Trophoblast cell (in vitro differentiated cells and primary cell): ENCODE measurements at regions not wholly inside any gene's neighbourhood (a gene's known extent, or its start where the extent isn't known, plus 50 kb on each side); places are given as distances from the start of the nearest gene placed in this dataset.

Experiments used
- DNase-seq, 2 donors: peaks; one replicate each; pipeline ENCODE4 v3.0.0-alpha.2; 2016
- H2AFZ ChIP-seq: 2 replicates; pipeline ENCODE4 v1.6.1; 2013; ENCODE audit warnings: low read length, moderate library complexity, mild to moderate bottlenecking; ENCODE audit not compliant: insufficient read depth, poor library complexity
- H2AK5ac ChIP-seq: 2 replicates; pipeline ENCODE4 v1.6.1; 2013; ENCODE audit warnings: mild to moderate bottlenecking, low read length
- H2BK120ac ChIP-seq: 2 replicates; pipeline ENCODE4 v1.6.1; 2013; ENCODE audit warnings: low read length, mild to moderate bottlenecking, moderate library complexity; ENCODE audit not compliant: insufficient read depth, poor library complexity
- H2BK12ac ChIP-seq: 2 replicates; pipeline ENCODE4 v1.6.1; 2013; ENCODE audit warnings: mild to moderate bottlenecking, low read length, moderate library complexity
- H2BK5ac ChIP-seq: 2 replicates; pipeline ENCODE4 v1.6.1; 2013; ENCODE audit warnings: low read length, low read depth, moderate library complexity, mild to moderate bottlenecking; ENCODE audit not compliant: poor library complexity
- H3K14ac ChIP-seq: 2 replicates; pipeline ENCODE4 v1.6.1; 2013; ENCODE audit warnings: mild to moderate bottlenecking, low read length
- H3K18ac ChIP-seq: 2 replicates; pipeline ENCODE4 v1.6.1; 2013; ENCODE audit warnings: mild to moderate bottlenecking, low read length
- H3K23ac ChIP-seq: 2 replicates; pipeline ENCODE4 v1.6.1; 2013; ENCODE audit warnings: low read length
- H3K27ac ChIP-seq: 2 replicates; pipeline ENCODE4 v1.5.1; 2013; ENCODE audit warnings: low read depth, mild to moderate bottlenecking, inconsistent platforms, low read length, moderate library complexity
- H3K27me3 ChIP-seq: 2 replicates; pipeline ENCODE4 v1.6.1; 2013; ENCODE audit warnings: inconsistent platforms, mild to moderate bottlenecking, low read length, moderate library complexity; ENCODE audit not compliant: insufficient read depth
- H3K36me3 ChIP-seq, 2 experiments: 1 replicate in 1 of 2; 2 replicates in 1 of 2; pipeline ENCODE4 v1.6.1; 2013; ENCODE audit warnings: low read length in 2 of 2, mild to moderate bottlenecking in 2 of 2, moderate library complexity in 1 of 2; ENCODE audit not compliant: insufficient read depth in 2 of 2, control insufficient read depth in 1 of 2
- H3K4ac ChIP-seq: 2 replicates; pipeline ENCODE4 v1.6.1; 2013; ENCODE audit warnings: low read depth, mild to moderate bottlenecking, low read length, moderate library complexity
- H3K4me1 ChIP-seq, 2 experiments: 1 replicate in 1 of 2; 2 replicates in 1 of 2; pipeline ENCODE4 v1.6.1; 2013; ENCODE audit warnings: low read length in 2 of 2, mild to moderate bottlenecking in 2 of 2, moderate library complexity in 1 of 2; ENCODE audit not compliant: insufficient read depth in 2 of 2, control insufficient read depth in 1 of 2
- H3K4me2 ChIP-seq: 2 replicates; pipeline ENCODE4 v1.6.1; 2013; ENCODE audit warnings: inconsistent platforms, mild to moderate bottlenecking, low read length, moderate library complexity
- H3K4me3 ChIP-seq: 2 replicates; pipeline ENCODE4 v1.5.1; 2013; ENCODE audit warnings: mild to moderate bottlenecking, low read depth, low read length, inconsistent platforms
- H3K79me1 ChIP-seq: one replicate; pipeline ENCODE4 v1.6.1; 2013; ENCODE audit warnings: low read length
- H3K79me2 ChIP-seq: 2 replicates; pipeline ENCODE4 v1.6.1; 2013; ENCODE audit warnings: low read length, mild to moderate bottlenecking; ENCODE audit not compliant: control insufficient read depth, insufficient read depth, poor library complexity
- H3K9ac ChIP-seq: 2 replicates; pipeline ENCODE4 v1.6.1; 2013; ENCODE audit warnings: mild to moderate bottlenecking, low read length
- H3K9me3 ChIP-seq: 2 replicates; pipeline ENCODE4 v1.6.1; 2013; ENCODE audit warnings: low read depth, mild to moderate bottlenecking, control low read depth, inconsistent platforms, low read length; ENCODE audit not compliant: insufficient read depth
- H4K12ac ChIP-seq: 2 replicates; pipeline ENCODE4 v1.6.1; 2013; ENCODE audit warnings: low read depth, mild to moderate bottlenecking, low read length, moderate library complexity
- H4K8ac ChIP-seq: 2 replicates; pipeline ENCODE4 v1.6.1; 2013; ENCODE audit warnings: low read depth, mild to moderate bottlenecking, low read length, moderate library complexity
- H4K91ac ChIP-seq: one replicate; pipeline ENCODE4 v1.6.1; 2013; ENCODE audit warnings: low read depth, mild to moderate bottlenecking, low read length, moderate library complexity
- WGBS: extraction: QIAGEN DNeasy Blood & Tissue Kit; methylation state at CpG from one replicate; pipeline ENCODE4 v1.1.7; 2013; ENCODE audit warnings: missing lambda C conversion rate; ENCODE audit not compliant: insufficient read length, insufficient coverage; ENCODE audit errors: extremely low coverage; 5-methylcytosine and 5-hydroxymethylcytosine counted together

DNA sequence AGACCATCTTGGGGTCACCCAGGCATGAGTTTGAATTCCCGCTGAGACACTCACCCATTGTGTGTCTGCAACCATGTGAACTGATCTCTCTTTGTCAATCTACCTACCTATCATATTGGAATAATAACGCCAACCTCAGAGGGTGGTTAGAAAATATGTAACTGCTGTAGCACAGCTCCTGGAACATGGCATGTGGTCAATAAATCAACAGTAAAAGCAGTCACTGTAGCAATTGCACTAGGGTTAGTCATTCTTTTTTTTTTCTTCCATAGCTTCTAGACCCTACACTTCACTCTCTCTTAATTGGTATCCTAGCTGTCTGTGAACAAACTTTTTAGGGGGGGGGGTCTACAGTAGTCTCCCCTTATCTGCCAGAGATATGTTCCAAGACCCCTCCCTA, 64.2 kb upstream of the SLCO2A1 start:
- WGBS: no CpG with 5 or more reads among the region's 2 CpGs
- peaks cover 12 to 14% of the 10 kb centered on the region in 2 experiments for H3K4me1 ChIP-seq
- peak overlapping the region; percentile 94 for H3K18ac ChIP-seq
- no peak overlapping the region for H3K4me2 ChIP-seq
- H3K27ac ChIP-seq: peak overlapping the region; percentile 98
- peaks cover 5% of the 10 kb centered on the region for H3K79me2 ChIP-seq
- H3K9me3 ChIP-seq: peaks cover 2% of the 10 kb centered on the region
- peak overlapping the region; percentile 80 for H3K4ac ChIP-seq
- H4K12ac ChIP-seq: no peak overlapping the region
- peak overlapping the region; percentile 98 for H2BK120ac ChIP-seq
- H4K91ac ChIP-seq: peak overlapping the region; percentile 99
- DNase-seq: peak in 1 of 2 donors; percentile 77
- no peak overlapping the region for H3K23ac ChIP-seq
- H2AFZ ChIP-seq: no peak overlapping the region
- H3K4me3 ChIP-seq: no peak overlapping the region
- H3K79me1 ChIP-seq: peaks cover 22% of the 10 kb centered on the region
- H3K36me3 ChIP-seq: no peaks in the 10 kb centered on the region
- no peaks in the 10 kb centered on the region for H3K27me3 ChIP-seq
- H3K9ac ChIP-seq: no peak overlapping the region
- peak overlapping the region; percentile 90 for H4K8ac ChIP-seq
- peak overlapping the region; percentile 97 for H3K14ac ChIP-seq
- H2BK5ac ChIP-seq: peak overlapping the region; percentile 99
- H2AK5ac ChIP-seq: peak overlapping the region; percentile 60
- H2BK12ac ChIP-seq: peak overlapping the region; percentile 81

DNA sequence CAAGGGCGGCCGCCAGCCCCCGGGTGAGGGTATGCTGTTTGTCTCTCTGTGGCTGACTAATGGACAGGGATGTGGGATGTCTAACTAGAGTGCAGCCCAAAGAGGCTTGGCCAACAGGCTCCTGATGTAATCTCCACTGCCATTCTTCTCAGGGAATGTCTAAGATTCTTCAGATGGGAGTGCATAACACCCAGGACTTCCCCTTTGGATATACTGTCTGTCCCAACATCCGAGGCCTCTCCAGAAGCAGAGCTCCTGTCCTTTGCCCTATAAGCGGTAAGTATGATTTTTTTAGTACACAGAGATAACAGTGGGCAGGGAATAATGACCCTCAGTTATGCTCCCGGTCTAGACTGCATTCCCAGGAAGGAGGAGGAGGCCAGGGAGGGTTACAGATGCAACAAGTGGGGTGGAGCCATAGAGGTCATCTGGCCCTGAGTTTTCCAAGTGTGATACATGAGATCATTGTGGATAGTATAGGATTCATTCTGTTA, 62.5 kb upstream of the SLCO2A1 start:
- Histone ChIP-seq H2BK12ac (peak overlapping the region; percentile 6), H3K4me1 (peaks cover 12 to 20% of the 10 kb centered on the region in 2 experiments), H3K4ac (no peak overlapping the region), H3K79me1 (peaks cover 28% of the 10 kb centered on the region), H2AK5ac (no peak overlapping the region), H3K79me2 (peaks cover 5% of the 10 kb centered on the region), H2BK120ac (no peak overlapping the region), H3K9me3 (peaks cover 2% of the 10 kb centered on the region), H3K4me3 (no peak overlapping the region), H2BK5ac (peak overlapping the region; percentile 16), H3K27me3 (no peaks in the 10 kb centered on the region), H3K36me3 (no peaks in the 10 kb centered on the region), H3K27ac (peak overlapping the region; percentile 98), H4K12ac (no peak overlapping the region), H4K8ac (no peak overlapping the region), H3K18ac (no peak overlapping the region), H3K9ac (no peak overlapping the region), H3K14ac (no peak overlapping the region), H3K23ac (no peak overlapping the region), H3K4me2 (peak overlapping the region; percentile 29), H4K91ac (no peak overlapping the region), H2AFZ (no peak overlapping the region)
- WGBS: no CpG with 5 or more reads among the region's 6 CpGs
- DNase-seq: peak; percentile 98 to 99

DNA sequence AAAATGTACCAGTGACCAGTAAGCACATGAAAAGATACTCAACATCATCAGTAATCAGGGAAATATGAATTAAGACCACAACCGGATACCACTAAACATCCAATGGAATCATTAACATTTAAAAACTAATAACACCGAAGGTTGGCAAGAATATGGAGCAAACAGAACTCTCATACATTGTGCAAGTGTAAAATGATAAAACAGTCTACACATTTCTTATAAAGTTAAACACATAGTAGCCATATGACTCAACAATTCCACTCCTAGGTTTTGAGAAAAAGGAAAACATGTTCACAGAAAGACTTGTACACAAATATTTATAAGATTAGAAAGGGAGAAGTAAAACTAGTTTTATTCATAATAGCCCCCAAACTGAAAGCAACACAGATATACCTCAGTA, 60.3 kb upstream of the SLCO2A1 start:
- no peak overlapping the region for H3K4me3 ChIP-seq
- WGBS: no CpG with 5 or more reads among the region's 2 CpGs
- peaks cover 17 to 29% of the 10 kb centered on the region in 2 experiments for H3K4me1 ChIP-seq
- no peaks in the 10 kb centered on the region for H3K27me3 ChIP-seq
- no peak overlapping the region for H2AFZ ChIP-seq
- H2AK5ac ChIP-seq: no peak overlapping the region
- H2BK120ac ChIP-seq: no peak overlapping the region
- no peak overlapping the region for H3K14ac ChIP-seq
- H3K18ac ChIP-seq: no peak overlapping the region
- peaks cover 2% of the 10 kb centered on the region for H3K9me3 ChIP-seq
- peaks cover 6% of the 10 kb centered on the region for H3K79me2 ChIP-seq
- no peak overlapping the region for H2BK12ac ChIP-seq
- H3K23ac ChIP-seq: no peak overlapping the region
- no peak overlapping the region for H4K12ac ChIP-seq
- no peak overlapping the region for H3K4ac ChIP-seq
- no peaks in the 10 kb centered on the region for H3K36me3 ChIP-seq
- no peak overlapping the region for H3K9ac ChIP-seq
- no peak overlapping the region for H3K4me2 ChIP-seq
- H2BK5ac ChIP-seq: no peak overlapping the region
- H4K91ac ChIP-seq: no peak overlapping the region
- no peak overlapping the region for H4K8ac ChIP-seq
- no peak overlapping the region for H3K27ac ChIP-seq
- H3K79me1 ChIP-seq: peaks cover 29% of the 10 kb centered on the region
- DNase-seq: peak in 1 of 2 donors; percentile 76

DNA sequence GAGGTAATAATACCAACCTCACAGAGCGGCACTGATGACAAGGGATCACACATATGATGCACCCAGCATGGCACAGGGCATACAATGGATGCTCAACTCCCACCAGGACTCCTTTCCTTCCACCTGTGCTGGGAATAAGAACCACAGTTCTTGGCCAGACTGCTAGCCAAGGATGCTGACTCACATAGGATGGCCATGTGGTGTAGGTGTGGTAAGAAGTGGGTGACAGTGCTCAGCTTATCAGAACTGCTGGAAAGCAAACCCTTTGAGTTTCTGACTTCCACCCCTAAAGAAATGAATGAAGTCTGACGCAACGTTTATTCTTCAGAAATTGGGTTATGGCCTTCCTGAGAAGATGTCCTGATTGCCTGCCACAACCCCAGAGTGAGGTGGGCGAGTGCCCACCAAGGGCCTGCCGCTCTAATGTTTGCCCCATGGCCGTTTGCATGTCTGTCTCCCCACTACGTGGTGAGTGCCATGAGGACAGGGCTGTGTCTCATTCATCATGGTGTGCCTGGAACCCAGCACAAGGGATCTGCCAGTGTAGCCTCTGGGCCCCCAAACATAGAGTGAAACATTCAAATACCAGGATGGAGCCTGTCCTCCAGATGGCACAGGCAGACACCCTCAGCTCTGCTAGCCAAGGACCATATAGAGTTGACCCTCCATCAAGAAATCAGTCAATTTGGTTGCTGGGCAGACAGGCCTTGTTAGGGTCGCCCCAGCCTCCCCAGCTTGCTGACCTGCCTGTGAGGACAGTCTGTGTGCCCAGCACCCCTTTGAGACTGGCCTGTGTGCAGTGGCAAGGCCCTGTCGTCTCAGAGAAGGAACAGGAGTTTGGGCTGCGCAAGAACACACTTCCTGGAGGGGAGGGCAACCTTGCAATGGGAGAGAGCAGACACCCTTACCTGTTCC, 57.6 kb upstream of the SLCO2A1 start:
- H2AFZ ChIP-seq: no peak overlapping the region
- H3K36me3 ChIP-seq: no peaks in the 10 kb centered on the region
- peaks cover 26 to 34% of the 10 kb centered on the region in 2 experiments for H3K4me1 ChIP-seq
- H4K8ac ChIP-seq: no peak overlapping the region
- H3K79me1 ChIP-seq: peaks cover 30% of the 10 kb centered on the region
- H2AK5ac ChIP-seq: peak overlapping the region; percentile 28
- WGBS: no CpG with 5 or more reads among the region's 10 CpGs
- no peak overlapping the region for H3K23ac ChIP-seq
- peaks cover 2% of the 10 kb centered on the region for H3K9me3 ChIP-seq
- no peak overlapping the region for H3K4ac ChIP-seq
- H4K91ac ChIP-seq: peak overlapping the region; percentile 67
- H2BK120ac ChIP-seq: peak overlapping the region; percentile 9
- H2BK12ac ChIP-seq: peak overlapping the region; percentile 75
- peak in 1 of 2 donors; percentile 45 for DNase-seq
- no peak overlapping the region for H3K4me2 ChIP-seq
- peak overlapping the region; percentile 2 for H2BK5ac ChIP-seq
- no peaks in the 10 kb centered on the region for H3K27me3 ChIP-seq
- no peak overlapping the region for H3K4me3 ChIP-seq
- H3K9ac ChIP-seq: no peak overlapping the region
- peaks cover 9% of the 10 kb centered on the region for H3K79me2 ChIP-seq
- H3K14ac ChIP-seq: peak overlapping the region; percentile 32
- no peak overlapping the region for H4K12ac ChIP-seq
- no peak overlapping the region for H3K18ac ChIP-seq
- peak overlapping the region; percentile 16 for H3K27ac ChIP-seq
